ENCODE measurements at regions not wholly inside any gene's neighbourhood (a gene's known extent, or its start where the extent isn't known, plus 50 kb on each side); places are given as distances from the start of the nearest gene placed in this dataset.

DNA sequence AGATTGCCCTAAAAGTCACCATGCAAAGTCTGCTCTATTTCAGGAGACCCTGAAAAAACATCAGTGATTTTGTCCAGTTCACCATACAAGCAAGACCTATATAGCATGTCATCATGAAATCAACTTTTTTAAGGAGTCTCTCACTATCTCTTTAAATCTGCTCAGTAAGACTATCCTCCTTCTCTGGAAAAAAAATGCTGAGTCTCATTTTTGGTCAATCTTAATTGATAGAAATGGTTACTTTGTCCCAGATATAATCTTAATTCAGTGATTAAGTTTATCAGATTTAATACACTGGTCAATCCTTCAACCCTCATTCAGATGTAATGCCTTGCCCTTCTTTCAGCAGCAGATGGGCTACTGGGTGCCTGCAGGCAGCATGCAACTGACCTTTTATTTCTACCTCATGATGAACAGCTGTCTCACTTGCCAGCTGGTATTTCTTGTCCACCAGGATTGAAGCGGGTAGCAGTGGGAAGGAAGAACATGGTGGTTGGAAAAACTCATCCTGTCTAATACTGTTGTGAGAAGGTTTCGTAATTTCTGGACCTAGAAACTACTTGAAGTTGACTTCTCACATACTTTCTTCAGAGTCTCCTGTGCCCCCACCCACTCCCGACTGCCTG is 375.3 kb downstream of the DNAH5 start:
- H3K27me3 ChIP-seq (replicated peaks in 2 of 5; ENCODE audit: control insufficient read depth in 4 of 5, insufficient read depth in 5 of 5, low read length in 4 of 5) = peaks cover 0 to 2% (median 0%) of the 10 kb centered on the region in 5 experiments
- 94% methylated on average over 2 of the region's 3 CpGs for WGBS (ENCODE audit: insufficient coverage)

DNA sequence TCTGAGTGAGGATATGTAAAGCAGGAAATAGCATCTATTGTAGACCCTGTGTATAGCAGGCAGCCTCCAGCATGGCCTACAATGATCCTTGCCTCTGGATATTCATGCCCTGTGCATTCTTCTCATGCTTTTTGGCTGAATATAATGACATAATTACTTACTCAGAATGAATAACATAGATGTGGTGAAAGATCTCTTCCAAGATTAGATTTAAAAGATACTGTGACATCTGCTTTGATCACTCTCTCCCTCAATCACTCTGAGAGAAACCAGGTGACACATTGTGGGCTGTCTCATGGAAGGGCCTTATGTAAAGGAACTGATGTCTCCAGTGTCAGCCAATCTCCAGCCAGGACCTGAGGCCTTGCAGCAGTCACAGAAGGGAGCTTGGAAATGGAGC is 376.7 kb downstream of the DNAH5 start:
- Histone ChIP-seq H3K27me3 (replicated peaks in 2 of 5; ENCODE audit: control insufficient read depth in 4 of 5, insufficient read depth in 5 of 5, low read length in 4 of 5) (peaks cover 0 to 2% (median 0%) of the 10 kb centered on the region in 5 experiments), H3K4me1 (ENCODE audit: control extremely low read depth in 1 of 4, control insufficient read depth in 4 of 4, insufficient read depth in 4 of 4, low read length in 3 of 4) (no peaks in the 10 kb centered on the region), H3K36me3 (ENCODE audit: control insufficient read depth in 4 of 4, insufficient read depth in 4 of 4, low read length in 3 of 4) (no peaks in the 10 kb centered on the region), H3K27ac (ENCODE audit: insufficient read depth in 1 of 2, low read depth in 1 of 2, low read length in 2 of 2, poor library complexity in 1 of 2, severe bottlenecking in 2 of 2) (no peak overlapping the region), H3K4me3 (ENCODE audit: control insufficient read depth in 1 of 7, extremely low read depth in 1 of 7, insufficient read depth in 4 of 7, low read depth in 2 of 7, low read length in 6 of 7) (no peak overlapping the region), H3K9me3 (ENCODE audit: control extremely low read depth in 1 of 5, control insufficient read depth in 4 of 5, insufficient read depth in 2 of 5, low read depth in 1 of 5, low read length in 4 of 5) (peaks cover 0 to 4% (median 0%) of the 10 kb centered on the region in 5 experiments)
- CTCF ChIA-PET = no interaction called here
- DNase-seq = no peak
- POLR2A ChIA-PET = no interaction called here

More for the DNA sequence above, 375.3 kb downstream of the DNAH5 start:
- H3K27ac ChIP-seq (ENCODE audit: insufficient read depth in 1 of 2, low read depth in 1 of 2, low read length in 2 of 2, poor library complexity in 1 of 2, severe bottlenecking in 2 of 2) = no peak overlapping the region
- H3K36me3 ChIP-seq (ENCODE audit: control insufficient read depth in 4 of 4, insufficient read depth in 4 of 4, low read length in 3 of 4) = no peaks in the 10 kb centered on the region
- H3K9me3 ChIP-seq (ENCODE audit: control extremely low read depth in 1 of 5, control insufficient read depth in 4 of 5, insufficient read depth in 2 of 5, low read depth in 1 of 5, low read length in 4 of 5) = peaks cover 0 to 4% (median 0%) of the 10 kb centered on the region in 5 experiments
- no peaks in the 10 kb centered on the region for H3K4me1 ChIP-seq (ENCODE audit: control extremely low read depth in 1 of 4, control insufficient read depth in 4 of 4, insufficient read depth in 4 of 4, low read length in 3 of 4)
- ChIA-PET POLR2A (no interaction called here), CTCF (no interaction called here)
- DNase-seq = no peak
- no peak overlapping the region for H3K4me3 ChIP-seq (ENCODE audit: control insufficient read depth in 1 of 7, extremely low read depth in 1 of 7, insufficient read depth in 4 of 7, low read depth in 2 of 7, low read length in 6 of 7)

DNA sequence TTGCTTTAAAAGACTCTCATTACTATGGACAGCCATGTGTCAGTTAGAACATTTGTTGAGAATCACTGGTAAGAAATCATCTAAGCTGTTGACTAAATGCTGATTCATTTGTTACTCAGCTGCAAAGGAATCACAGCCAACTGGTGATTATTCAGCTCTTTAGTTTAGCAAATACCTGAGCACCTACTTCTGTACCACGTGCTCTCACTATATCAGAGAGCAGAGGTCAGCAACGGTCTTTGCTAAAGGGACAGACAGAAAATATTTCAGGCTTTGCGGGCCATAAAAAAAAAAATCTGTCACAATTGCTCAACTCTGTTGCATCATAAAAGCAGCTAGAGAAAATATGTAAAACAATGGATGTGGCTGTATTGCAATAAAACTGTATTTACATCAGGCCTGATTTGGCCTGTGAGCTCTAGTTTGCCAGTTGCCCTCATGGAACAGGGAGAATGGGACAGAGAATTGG is 377.6 kb downstream of the DNAH5 start:
- no peak overlapping the region for H3K27ac ChIP-seq (ENCODE audit: insufficient read depth in 1 of 2, low read depth in 1 of 2, low read length in 2 of 2, poor library complexity in 1 of 2, severe bottlenecking in 2 of 2)
- no peak for DNase-seq
- no peak overlapping the region for H3K4me3 ChIP-seq (ENCODE audit: control insufficient read depth in 1 of 7, extremely low read depth in 1 of 7, insufficient read depth in 4 of 7, low read depth in 2 of 7, low read length in 6 of 7)
- no peaks in the 10 kb centered on the region for H3K36me3 ChIP-seq (ENCODE audit: control insufficient read depth in 4 of 4, insufficient read depth in 4 of 4, low read length in 3 of 4)
- H3K27me3 ChIP-seq (replicated peaks in 2 of 5; ENCODE audit: control insufficient read depth in 4 of 5, insufficient read depth in 5 of 5, low read length in 4 of 5) = peaks cover 0 to 2% (median 0%) of the 10 kb centered on the region in 5 experiments
- WGBS (ENCODE audit: insufficient coverage) = 100% methylated on average over 2 of the region's 3 CpGs
- POLR2A ChIA-PET = no interaction called here
- H3K4me1 ChIP-seq (ENCODE audit: control extremely low read depth in 1 of 4, control insufficient read depth in 4 of 4, insufficient read depth in 4 of 4, low read length in 3 of 4) = no peaks in the 10 kb centered on the region
- H3K9me3 ChIP-seq (ENCODE audit: control extremely low read depth in 1 of 5, control insufficient read depth in 4 of 5, insufficient read depth in 2 of 5, low read depth in 1 of 5, low read length in 4 of 5) = peaks cover 0 to 4% (median 0%) of the 10 kb centered on the region in 5 experiments
- CTCF ChIA-PET = no interaction called here

DNA sequence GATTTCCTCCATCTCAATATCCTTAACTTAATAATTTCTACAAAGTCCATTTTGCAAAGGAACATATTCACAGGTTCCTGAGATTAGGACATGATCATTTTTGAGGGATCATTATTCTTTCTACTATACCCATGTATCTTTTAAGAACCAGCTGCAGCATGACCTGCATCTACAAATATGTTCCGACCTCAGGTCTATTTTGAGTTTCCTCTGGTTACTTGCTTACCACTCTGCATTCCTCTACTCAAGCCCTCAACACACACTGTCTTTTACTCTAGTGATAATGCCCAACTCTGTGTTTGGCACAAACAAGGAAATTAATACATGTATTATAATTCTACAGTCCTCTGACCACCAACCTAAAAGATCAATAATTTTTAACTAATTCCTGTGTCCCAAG is 386.1 kb downstream of the DNAH5 start:
- no peak overlapping the region for H3K27ac ChIP-seq (ENCODE audit: insufficient read depth in 1 of 2, low read depth in 1 of 2, low read length in 2 of 2, poor library complexity in 1 of 2, severe bottlenecking in 2 of 2)
- peaks cover 0 to 2% (median 0%) of the 10 kb centered on the region in 5 experiments for H3K9me3 ChIP-seq (ENCODE audit: control extremely low read depth in 1 of 5, control insufficient read depth in 4 of 5, insufficient read depth in 2 of 5, low read depth in 1 of 5, low read length in 4 of 5)
- no peaks in the 10 kb centered on the region for H3K27me3 ChIP-seq (replicated peaks in 2 of 5; ENCODE audit: control insufficient read depth in 4 of 5, insufficient read depth in 5 of 5, low read length in 4 of 5)
- H3K4me3 ChIP-seq (ENCODE audit: control insufficient read depth in 1 of 7, extremely low read depth in 1 of 7, insufficient read depth in 4 of 7, low read depth in 2 of 7, low read length in 6 of 7) = no peak overlapping the region
- WGBS (ENCODE audit: insufficient coverage) = 100% methylated on average over 1 of the region's 1 CpG
- ChIA-PET POLR2A (no interaction called here), CTCF (no interaction called here)
- DNase-seq = no peak
- H3K4me1 ChIP-seq (ENCODE audit: control extremely low read depth in 1 of 4, control insufficient read depth in 4 of 4, insufficient read depth in 4 of 4, low read length in 3 of 4) = no peaks in the 10 kb centered on the region
- H3K36me3 ChIP-seq (ENCODE audit: control insufficient read depth in 4 of 4, insufficient read depth in 4 of 4, low read length in 3 of 4) = no peaks in the 10 kb centered on the region

GRCh38 chr5:13553896-13554295 is 390.6 kb downstream of the DNAH5 start:
- DNase-seq = peak in 2 of 3 donors; percentile 1 to 2
- Histone ChIP-seq H3K36me3 (ENCODE audit: control insufficient read depth in 4 of 4, insufficient read depth in 4 of 4, low read length in 3 of 4) (no peaks in the 10 kb centered on the region), H3K27me3 (replicated peaks in 2 of 5; ENCODE audit: control insufficient read depth in 4 of 5, insufficient read depth in 5 of 5, low read length in 4 of 5) (no peaks in the 10 kb centered on the region), H3K4me3 (ENCODE audit: control insufficient read depth in 1 of 7, extremely low read depth in 1 of 7, insufficient read depth in 4 of 7, low read depth in 2 of 7, low read length in 6 of 7) (no peak overlapping the region), H3K27ac (ENCODE audit: insufficient read depth in 1 of 2, low read depth in 1 of 2, low read length in 2 of 2, poor library complexity in 1 of 2, severe bottlenecking in 2 of 2) (no peak overlapping the region), H3K9me3 (ENCODE audit: control extremely low read depth in 1 of 5, control insufficient read depth in 4 of 5, insufficient read depth in 2 of 5, low read depth in 1 of 5, low read length in 4 of 5) (no peaks in the 10 kb centered on the region), H3K4me1 (ENCODE audit: control extremely low read depth in 1 of 4, control insufficient read depth in 4 of 4, insufficient read depth in 4 of 4, low read length in 3 of 4) (no peaks in the 10 kb centered on the region)
- CTCF ChIA-PET = no interaction called here
- 19% methylated on average over 4 of the region's 4 CpGs for WGBS (ENCODE audit: insufficient coverage)
- POLR2A ChIA-PET = no interaction called here

GRCh38 chr5:13552361-13552760 is 392.1 kb downstream of the DNAH5 start:
- DNase-seq = no peak
- H3K4me1 ChIP-seq (ENCODE audit: control extremely low read depth in 1 of 4, control insufficient read depth in 4 of 4, insufficient read depth in 4 of 4, low read length in 3 of 4) = no peaks in the 10 kb centered on the region
- ChIA-PET CTCF (interaction anchor here (0.6 kb wide), 1 partner anchor 931 kb away, joined by 3 read pairs; no protein-coding TSS in a partner anchor), POLR2A (no interaction called here)
- no peaks in the 10 kb centered on the region for H3K9me3 ChIP-seq (ENCODE audit: control extremely low read depth in 1 of 5, control insufficient read depth in 4 of 5, insufficient read depth in 2 of 5, low read depth in 1 of 5, low read length in 4 of 5)
- H3K27me3 ChIP-seq (replicated peaks in 2 of 5; ENCODE audit: control insufficient read depth in 4 of 5, insufficient read depth in 5 of 5, low read length in 4 of 5) = no peaks in the 10 kb centered on the region
- WGBS (ENCODE audit: insufficient coverage) = 50% methylated on average over 1 of the region's 1 CpG
- H3K27ac ChIP-seq (ENCODE audit: insufficient read depth in 1 of 2, low read depth in 1 of 2, low read length in 2 of 2, poor library complexity in 1 of 2, severe bottlenecking in 2 of 2) = no peak overlapping the region
- H3K4me3 ChIP-seq (ENCODE audit: control insufficient read depth in 1 of 7, extremely low read depth in 1 of 7, insufficient read depth in 4 of 7, low read depth in 2 of 7, low read length in 6 of 7) = no peak overlapping the region
- no peaks in the 10 kb centered on the region for H3K36me3 ChIP-seq (ENCODE audit: control insufficient read depth in 4 of 4, insufficient read depth in 4 of 4, low read length in 3 of 4)

GRCh38 chr5:13551645-13552044 is 392.8 kb downstream of the DNAH5 start:
- H3K4me1 ChIP-seq (ENCODE audit: control extremely low read depth in 1 of 4, control insufficient read depth in 4 of 4, insufficient read depth in 4 of 4, low read length in 3 of 4) = no peaks in the 10 kb centered on the region
- no peaks in the 10 kb centered on the region for H3K9me3 ChIP-seq (ENCODE audit: control extremely low read depth in 1 of 5, control insufficient read depth in 4 of 5, insufficient read depth in 2 of 5, low read depth in 1 of 5, low read length in 4 of 5)
- H3K27ac ChIP-seq (ENCODE audit: insufficient read depth in 1 of 2, low read depth in 1 of 2, low read length in 2 of 2, poor library complexity in 1 of 2, severe bottlenecking in 2 of 2) = no peak overlapping the region
- ChIA-PET POLR2A (no interaction called here), CTCF (no interaction called here)
- H3K36me3 ChIP-seq (ENCODE audit: control insufficient read depth in 4 of 4, insufficient read depth in 4 of 4, low read length in 3 of 4) = no peaks in the 10 kb centered on the region
- H3K4me3 ChIP-seq (ENCODE audit: control insufficient read depth in 1 of 7, extremely low read depth in 1 of 7, insufficient read depth in 4 of 7, low read depth in 2 of 7, low read length in 6 of 7) = no peak overlapping the region
- no peaks in the 10 kb centered on the region for H3K27me3 ChIP-seq (replicated peaks in 2 of 5; ENCODE audit: control insufficient read depth in 4 of 5, insufficient read depth in 5 of 5, low read length in 4 of 5)
- no peak for DNase-seq
- 86% methylated on average over 1 of the region's 2 CpGs for WGBS (ENCODE audit: insufficient coverage)

Measured in common myeloid progenitor, CD34-positive (primary cell).